ENCODE measurements at regions not wholly inside any gene's neighbourhood (a gene's known extent, or its start where the extent isn't known, plus 50 kb on each side); places are given as distances from the start of the nearest gene placed in this dataset.

DNA sequence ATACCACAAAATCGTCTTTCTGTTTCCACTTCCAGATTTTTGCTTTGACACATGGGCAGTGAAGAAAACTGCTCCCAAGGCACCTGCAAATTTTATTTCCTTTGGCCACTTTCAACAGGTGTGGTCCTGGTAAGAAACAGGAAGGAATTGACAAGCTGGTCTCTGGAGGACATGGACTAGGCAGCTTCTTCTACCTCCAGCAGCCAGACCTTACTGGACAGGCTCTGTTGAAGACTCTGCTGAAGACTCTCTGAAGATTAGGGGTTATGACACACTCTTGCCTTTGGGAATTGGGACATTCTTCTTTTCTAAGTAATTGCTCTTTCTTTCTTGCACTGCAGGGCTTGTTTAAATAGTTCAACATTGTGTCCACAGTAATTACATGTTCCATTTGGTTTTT is 147.7 kb upstream of the DCBLD2 start:
- TF ChIP-seq, protein P1, sequence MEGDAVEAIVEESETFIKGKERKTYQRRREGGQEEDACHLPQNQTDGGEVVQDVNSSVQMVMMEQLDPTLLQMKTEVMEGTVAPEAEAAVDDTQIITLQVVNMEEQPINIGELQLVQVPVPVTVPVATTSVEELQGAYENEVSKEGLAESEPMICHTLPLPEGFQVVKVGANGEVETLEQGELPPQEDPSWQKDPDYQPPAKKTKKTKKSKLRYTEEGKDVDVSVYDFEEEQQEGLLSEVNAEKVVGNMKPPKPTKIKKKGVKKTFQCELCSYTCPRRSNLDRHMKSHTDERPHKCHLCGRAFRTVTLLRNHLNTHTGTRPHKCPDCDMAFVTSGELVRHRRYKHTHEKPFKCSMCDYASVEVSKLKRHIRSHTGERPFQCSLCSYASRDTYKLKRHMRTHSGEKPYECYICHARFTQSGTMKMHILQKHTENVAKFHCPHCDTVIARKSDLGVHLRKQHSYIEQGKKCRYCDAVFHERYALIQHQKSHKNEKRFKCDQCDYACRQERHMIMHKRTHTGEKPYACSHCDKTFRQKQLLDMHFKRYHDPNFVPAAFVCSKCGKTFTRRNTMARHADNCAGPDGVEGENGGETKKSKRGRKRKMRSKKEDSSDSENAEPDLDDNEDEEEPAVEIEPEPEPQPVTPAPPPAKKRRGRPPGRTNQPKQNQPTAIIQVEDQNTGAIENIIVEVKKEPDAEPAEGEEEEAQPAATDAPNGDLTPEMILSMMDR (conservative IDR thresholded peaks at IDR 0.05; ENCODE audit: low read length), result no peak
- no peak for TF ChIP-seq EZH2phosphoT487 (IDR thresholded peaks at IDR 0.05; ENCODE audit: borderline replicate concordance, low read depth, low read length)
